ENCODE measurements at regions not wholly inside any gene's neighbourhood (a gene's known extent, or its start where the extent isn't known, plus 50 kb on each side); places are given as distances from the start of the nearest gene placed in this dataset.
"Not testable (repeated sequence)": the region's sequence is repeated elsewhere in the genome, so short reads cannot be mapped to it uniquely, and the experiment has no call there.

GRCh38 chr16:5776876-5777275, 679.3 kb upstream of the EEF2KMT start:
- DNase-seq, result no peak

- DNase-seq, result no peak
Observed at GRCh38 chr16:5775916-5776315, 678.3 kb upstream of the EEF2KMT start.

GRCh38 chr16:5770118-5770517, 672.5 kb upstream of the EEF2KMT start:
- DNase-seq, result no peak

GRCh38 chr16:5769513-5769912, 671.9 kb upstream of the EEF2KMT start:
- no peak for DNase-seq

GRCh38 chr16:5768445-5768844, 670.9 kb upstream of the EEF2KMT start:
- no peak for DNase-seq

- no peak for DNase-seq
Observed at GRCh38 chr16:5763176-5763575, 665.6 kb upstream of the EEF2KMT start.

DNA sequence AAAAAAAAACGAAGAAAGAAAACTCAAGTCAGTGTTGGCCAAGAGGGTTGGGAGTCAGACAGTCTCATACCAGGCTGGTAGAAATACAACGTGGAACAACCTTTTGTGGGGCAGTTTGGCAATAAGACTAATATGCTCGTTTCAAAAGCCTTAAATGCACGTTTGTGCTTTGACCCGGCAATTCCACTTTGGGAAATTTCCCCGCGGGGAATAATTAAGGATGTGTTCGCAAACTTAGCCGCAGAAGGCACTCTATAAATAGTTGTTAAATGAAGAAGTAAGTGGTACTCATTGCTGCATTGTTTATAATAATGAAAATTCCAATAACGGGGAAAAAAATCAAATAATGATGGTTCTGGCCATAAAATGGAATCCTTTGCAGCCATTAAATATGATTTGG, 664.8 kb upstream of the EEF2KMT start:
- DNase-seq, result no peak

- DNase-seq, result no peak
Observed at GRCh38 chr16:5761592-5761991, 664.0 kb upstream of the EEF2KMT start.

GRCh38 chr16:5758281-5758680, 660.7 kb upstream of the EEF2KMT start:
- DNase-seq, result no peak

- DNase-seq, result no peak
Observed at GRCh38 chr16:5756969-5757368, 659.4 kb upstream of the EEF2KMT start.

DNA sequence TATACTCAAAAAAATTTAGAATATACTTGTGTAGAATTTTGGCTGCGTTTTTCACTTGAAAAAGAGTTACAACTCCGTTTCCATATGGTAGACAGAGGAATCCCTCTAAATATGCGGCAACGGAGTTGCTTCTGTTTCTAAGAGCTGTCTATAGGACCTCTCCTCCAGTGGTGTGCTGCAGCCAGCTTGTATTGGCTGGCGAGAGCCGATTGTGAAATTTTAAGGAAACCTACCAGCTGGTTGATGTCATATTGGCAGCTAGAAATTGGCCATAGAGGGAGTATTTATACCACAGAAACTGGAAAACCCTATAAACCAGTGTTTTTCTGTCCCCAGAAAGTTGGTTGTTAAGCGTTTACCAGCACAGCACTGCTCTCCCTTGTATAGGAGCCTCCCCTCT, 655.8 kb upstream of the EEF2KMT start:
- no peak for DNase-seq

DNA sequence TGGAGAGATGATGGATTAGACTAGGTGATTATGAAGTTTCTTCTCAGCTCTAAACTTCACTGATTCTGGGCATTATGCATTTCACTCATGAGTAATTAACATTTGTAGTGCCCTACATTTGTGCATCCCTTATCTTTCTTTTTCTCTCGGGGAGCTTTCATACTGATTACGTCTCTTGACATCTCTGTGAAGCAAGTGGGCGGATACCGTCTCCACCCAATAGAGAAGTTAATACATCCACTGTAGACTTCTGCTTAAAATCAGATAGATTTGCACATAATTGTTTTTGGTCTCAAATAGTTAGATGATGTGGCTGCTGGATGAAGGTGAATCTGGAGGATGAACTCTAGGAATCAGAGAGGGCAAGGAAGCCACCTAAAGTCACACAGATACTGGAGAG, 653.6 kb upstream of the EEF2KMT start:
- no peak for DNase-seq

DNA sequence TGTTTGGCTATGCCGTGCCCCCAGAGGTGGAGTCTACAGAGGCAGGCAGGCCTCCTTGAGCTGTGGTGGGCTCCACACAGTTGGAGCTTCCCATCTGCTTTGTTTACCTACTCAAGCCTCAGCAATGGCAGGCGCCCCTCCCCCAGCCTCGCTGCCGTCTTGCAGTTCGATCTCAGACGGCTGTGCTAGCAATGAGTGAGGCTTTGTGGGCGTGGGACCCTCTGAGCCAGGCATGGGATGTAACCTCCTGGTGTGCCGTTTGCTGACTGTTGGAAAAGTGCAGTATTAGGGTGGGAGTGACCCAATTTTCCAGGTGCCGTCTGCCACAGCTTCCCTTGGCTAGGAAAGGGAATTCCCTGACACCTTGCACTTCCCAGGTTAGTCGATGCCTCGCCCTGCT, 652.8 kb upstream of the EEF2KMT start:
- not testable (repeated sequence) for DNase-seq

DNA sequence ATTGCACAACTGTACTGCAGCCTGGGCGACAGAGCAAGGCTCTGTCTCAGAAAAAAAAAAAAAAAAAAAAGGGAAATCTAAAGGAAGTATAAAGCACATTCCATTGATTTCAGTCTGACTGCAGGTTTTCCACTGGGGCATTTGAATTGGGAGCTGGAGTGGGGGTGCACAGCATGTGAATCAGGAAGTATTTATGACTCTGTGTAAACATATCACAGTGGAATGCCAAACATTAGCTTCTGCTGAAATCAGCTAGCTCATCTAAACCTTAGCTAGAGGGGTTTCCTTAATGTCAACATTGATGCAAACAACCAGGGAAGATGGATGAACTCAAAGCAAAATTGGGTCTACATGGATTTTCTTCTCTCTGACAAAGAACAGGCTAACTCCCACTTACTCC, 641.0 kb upstream of the EEF2KMT start:
- no peak for DNase-seq

GRCh38 chr16:5736209-5736930, 638.8 kb upstream of the EEF2KMT start:
- no peak for DNase-seq

GRCh38 chr16:5735444-5735843, 637.8 kb upstream of the EEF2KMT start:
- no peak for DNase-seq

- no peak for DNase-seq
Observed at GRCh38 chr16:5730783-5731182, 633.2 kb upstream of the EEF2KMT start.

- no peak for DNase-seq
Observed at GRCh38 chr16:5722116-5722619, 624.6 kb upstream of the EEF2KMT start.

- no peak for DNase-seq
Observed at GRCh38 chr16:5715155-5715554, 617.6 kb upstream of the EEF2KMT start.

DNA sequence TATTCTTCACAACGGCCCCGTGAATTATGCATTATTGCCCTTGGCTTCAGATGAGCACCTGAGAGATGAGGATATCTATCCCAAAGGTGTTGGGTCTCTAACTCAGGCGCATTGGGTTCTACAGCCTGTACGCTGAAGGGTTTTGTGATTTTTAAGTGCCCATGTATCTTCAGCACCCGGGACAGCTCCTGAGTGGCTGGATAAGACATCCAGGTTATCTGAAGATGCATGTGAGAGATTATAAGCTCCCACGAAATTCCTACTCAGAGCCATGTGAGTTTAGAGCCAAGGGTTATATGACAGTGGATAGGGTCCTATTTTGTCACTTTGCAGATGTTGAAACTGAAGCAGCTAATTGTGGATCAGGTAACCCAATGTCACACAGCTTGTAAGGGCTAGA, 612.3 kb upstream of the EEF2KMT start:
- DNase-seq, result no peak

GRCh38 chr16:5706211-5706610, 608.6 kb upstream of the EEF2KMT start:
- DNase-seq, result no peak

DNA sequence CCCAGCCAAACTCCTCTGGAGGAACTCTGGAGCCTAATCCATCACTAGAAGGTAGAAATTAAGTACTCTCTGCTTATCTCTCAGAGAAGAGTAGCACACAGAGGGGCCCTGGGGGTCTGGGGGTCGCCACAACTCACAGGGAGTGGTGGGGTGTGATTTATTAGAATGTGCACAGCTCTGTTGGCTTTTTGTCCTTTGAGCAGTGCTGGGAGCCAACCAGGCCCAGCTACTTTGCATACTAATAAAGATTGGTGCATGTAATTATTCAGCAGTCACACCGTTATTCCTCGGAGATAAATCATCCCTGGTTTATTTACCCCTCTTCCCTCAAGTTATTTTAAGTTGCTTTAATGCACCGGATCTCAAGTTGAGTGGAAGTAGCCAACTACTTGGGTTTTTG, 606.7 kb upstream of the EEF2KMT start:
- DNase-seq, result no peak

GRCh38 chr16:5693426-5693825, 595.8 kb upstream of the EEF2KMT start:
- DNase-seq, result no peak

DNA sequence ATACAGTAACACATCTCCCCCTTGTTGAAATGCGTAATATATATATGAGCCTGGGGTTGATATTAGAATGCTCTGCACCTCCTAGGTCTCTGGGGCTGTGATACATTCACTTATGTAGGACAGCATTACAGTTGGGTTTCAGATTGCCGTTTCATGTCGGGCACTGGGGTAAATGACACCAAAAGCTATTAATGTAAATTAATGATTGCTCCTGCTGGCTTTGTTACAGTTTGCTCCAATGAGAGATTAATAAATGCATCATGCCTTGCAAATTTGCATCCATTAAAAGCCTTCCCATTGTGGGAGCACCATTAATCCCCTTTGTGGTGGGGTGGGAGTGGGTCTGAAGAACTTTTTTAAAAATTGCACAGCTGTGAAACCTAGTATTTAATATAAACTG, 584.4 kb upstream of the EEF2KMT start:
- no peak for DNase-seq

- no peak for DNase-seq
Observed at GRCh38 chr16:5678371-5678770, 580.8 kb upstream of the EEF2KMT start.
